Colon (tissue), 2 donors: ENCODE measurements at regions not wholly inside any gene's neighbourhood (a gene's known extent, or its start where the extent isn't known, plus 50 kb on each side); places are given as distances from the start of the nearest gene placed in this dataset.
"Not testable (repeated sequence)": the region's sequence is repeated elsewhere in the genome, so short reads cannot be mapped to it uniquely, and the experiment has no call there.

Experiments used
- FAIRE-seq: peaks from 2 replicates; lab custom pipeline; 2012; peaks lifted over from hg19 to GRCh38; lab: Jason Lieb, UNC
- donor health status: control.
- donor health status: control.

DNA sequence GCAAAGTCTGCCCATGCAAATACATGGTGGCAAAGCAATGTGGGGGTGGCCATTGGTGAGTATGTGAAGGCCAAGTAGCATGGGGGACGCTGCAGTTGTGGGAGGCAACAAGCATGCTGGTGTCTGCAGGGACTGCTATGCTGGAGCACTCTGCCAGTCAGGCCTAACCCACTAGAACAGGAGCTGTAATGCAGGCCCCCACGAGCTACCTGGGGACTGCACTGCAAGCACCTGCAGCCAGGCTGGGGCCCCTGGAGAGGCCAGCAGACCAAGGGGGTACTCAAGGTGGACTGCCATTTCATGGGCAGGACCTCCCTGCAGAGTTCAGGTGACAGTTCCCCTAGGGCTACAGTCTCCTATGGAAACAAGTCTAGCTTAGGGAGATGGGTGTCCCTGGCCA is 183.8 kb upstream of the PDE4D start:
- FAIRE-seq: no peak

- no peak for FAIRE-seq
These were observed 183.2 kb upstream of the PDE4D start for GRCh38 chr5:60076746-60077145.

- FAIRE-seq: no peak
These were observed 173.0 kb upstream of the PDE4D start for GRCh38 chr5:60066502-60066901.

GRCh38 chr5:60060389-60060788 is 166.9 kb upstream of the PDE4D start:
- no peak for FAIRE-seq

GRCh38 chr5:60056191-60056590 is 162.7 kb upstream of the PDE4D start:
- FAIRE-seq: no peak

DNA sequence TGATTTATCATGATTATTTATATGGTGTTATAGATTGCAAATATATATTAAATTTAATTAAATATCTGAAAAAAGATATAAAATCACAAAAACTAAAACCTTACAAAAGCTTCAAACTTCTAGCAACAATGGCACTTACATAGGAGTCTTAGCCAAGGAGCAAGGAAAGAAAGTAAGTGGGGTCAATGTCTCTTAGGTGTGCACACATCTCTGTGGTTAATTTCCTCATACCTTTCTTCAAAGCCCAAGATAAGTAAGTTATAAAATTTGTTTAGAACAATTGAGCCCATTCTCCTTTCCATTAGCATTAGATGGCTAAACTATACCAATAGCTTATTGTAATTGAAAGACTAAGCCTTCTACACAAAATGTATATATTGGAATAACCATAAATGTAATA is 161.6 kb upstream of the PDE4D start:
- no peak for FAIRE-seq

- FAIRE-seq: not testable (repeated sequence)
These were observed 148.6 kb upstream of the PDE4D start for GRCh38 chr5:60041996-60042664.

GRCh38 chr5:60041508-60041907 is 148.0 kb upstream of the PDE4D start:
- not testable (repeated sequence) for FAIRE-seq

GRCh38 chr5:60036192-60036938 is 142.8 kb upstream of the PDE4D start:
- FAIRE-seq: no peak

DNA sequence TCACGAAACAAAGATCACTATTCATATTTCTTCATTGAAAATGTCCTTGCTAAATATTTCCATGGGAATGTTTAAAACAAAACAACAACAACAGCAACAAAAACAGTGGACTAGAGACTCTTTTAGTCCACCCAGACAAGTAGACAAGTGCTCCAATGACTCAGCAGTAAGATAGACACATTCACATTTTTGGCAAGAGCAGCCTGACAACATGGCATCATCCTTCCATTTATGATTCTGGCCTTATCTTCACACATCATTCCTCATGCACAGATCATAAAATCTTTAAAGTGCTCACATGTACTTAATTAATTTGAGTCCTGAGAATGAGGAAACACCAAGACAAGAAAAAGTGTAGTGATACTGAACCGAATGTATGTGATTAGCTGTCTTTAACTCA is 132.6 kb upstream of the PDE4D start:
- FAIRE-seq: no peak

GRCh38 chr5:60024104-60024503 is 130.6 kb upstream of the PDE4D start:
- FAIRE-seq: no peak

GRCh38 chr5:60023255-60023654 is 129.7 kb upstream of the PDE4D start:
- no peak for FAIRE-seq

- no peak for FAIRE-seq
These were observed 126.9 kb upstream of the PDE4D start for GRCh38 chr5:60020457-60020856.

DNA sequence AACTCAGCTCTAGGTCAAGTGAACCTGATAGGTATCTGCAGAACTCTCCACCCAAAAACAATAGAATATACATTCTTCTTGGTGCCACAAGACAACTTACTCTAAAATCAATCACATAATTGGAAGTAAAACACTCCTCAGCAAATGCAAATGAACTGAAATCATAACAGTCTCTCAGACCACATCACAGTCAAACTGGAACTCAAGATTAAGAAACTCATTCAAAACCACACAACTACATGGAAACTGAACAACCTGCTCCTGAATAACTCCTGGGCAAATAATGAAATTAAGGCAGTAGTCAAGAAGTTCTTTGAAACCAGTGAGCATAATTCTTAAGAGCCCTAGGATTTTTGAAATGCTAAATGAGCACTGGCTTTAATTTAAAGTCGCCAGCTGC is 125.4 kb upstream of the PDE4D start:
- FAIRE-seq: not testable (repeated sequence)

DNA sequence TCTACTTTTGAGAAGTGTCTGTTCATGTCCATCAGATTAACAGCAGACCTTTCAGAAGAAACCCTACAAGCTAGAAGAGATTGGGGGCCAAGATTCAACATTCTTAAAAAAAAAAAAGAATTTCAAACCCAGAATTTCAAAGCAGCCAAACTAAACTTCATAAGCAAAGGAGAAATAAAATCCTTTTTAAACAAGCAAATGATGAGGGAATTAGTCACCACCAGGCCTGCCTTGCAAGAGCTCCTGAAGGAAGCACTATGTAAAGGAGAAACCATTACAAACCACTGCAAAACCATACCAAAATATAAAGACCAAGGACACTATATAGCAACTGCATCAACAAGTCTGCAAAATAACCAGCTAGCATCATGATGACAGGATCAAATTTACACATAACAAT is 124.6 kb upstream of the PDE4D start:
- FAIRE-seq: no peak

DNA sequence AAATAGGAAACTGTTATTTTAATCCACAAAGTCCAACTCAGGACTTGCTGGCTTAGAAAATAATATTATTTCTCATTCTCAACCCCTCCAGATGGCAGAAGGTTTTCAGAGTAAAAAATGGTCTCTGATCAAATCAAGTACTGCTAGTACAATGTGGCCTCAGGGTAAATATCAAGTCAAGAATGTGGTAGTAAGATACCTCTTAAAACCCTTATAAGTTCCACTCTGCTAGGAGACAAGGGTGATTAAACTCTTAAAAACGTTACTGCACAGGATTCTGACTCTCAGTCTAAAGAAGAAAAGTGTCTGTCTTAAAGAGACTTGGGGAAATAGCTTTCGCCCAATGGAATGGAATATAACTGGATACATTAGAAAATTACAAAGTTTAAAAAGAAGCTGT is 120.8 kb upstream of the PDE4D start:
- no peak for FAIRE-seq

DNA sequence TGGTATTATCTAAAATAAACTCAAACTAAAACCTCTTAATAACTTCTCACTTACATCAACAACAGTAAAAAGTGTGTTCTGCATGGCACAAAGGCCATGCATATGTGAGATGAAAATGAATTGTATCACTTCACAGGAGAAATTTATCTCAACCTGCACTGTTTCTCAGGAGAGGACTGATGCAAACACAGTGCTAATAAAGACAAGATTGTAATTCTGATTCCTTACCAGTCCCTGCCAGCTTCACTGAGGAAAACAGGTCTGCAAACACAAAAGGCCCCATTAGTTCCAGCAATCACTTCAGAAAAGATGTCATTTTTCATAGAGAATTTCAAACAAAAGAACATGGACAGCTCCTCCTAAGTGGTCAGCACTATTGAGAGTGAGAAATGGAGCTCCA is 117.3 kb upstream of the PDE4D start:
- no peak for FAIRE-seq

- no peak for FAIRE-seq
These were observed 116.8 kb upstream of the PDE4D start for GRCh38 chr5:60010328-60010727.

DNA sequence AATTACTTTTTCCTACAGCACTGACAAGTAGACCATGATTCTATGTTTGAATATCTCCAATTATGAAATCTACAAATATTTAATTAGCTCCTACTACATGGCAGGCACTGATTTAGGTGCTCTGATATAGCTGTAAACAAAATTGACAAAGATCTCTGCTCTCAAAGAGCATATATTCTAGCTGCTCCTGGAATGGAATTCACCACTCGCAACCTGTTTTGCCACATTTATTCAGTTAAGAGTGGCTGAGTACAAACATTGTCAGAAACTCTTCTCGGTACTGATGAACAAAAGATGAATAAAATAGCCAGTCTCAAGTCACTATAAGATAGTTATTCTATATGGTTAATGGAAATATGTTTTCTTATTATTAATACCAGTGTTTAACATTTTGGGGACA is 114.2 kb upstream of the PDE4D start:
- FAIRE-seq: no peak

GRCh38 chr5:59999056-59999455 is 105.5 kb upstream of the PDE4D start:
- no peak for FAIRE-seq

DNA sequence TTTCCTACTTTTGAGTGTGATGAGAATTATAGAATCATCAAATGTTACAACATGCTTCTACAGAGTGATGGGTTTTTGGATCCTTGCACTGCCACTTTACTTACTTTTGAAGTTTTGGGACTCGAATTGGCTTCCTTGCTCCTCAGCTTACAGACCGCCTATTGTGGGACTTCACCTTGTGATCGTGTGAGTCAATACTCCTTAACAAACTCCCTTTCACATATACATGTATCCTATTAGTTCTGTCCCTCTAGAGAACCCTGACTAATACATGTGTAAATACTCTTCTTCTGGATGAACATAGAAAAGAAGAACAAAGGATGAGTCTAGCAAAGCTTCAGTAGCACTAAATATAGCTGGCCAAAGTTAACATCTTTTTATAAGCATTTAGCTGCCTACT is 98.7 kb upstream of the PDE4D start:
- FAIRE-seq: no peak

- no peak for FAIRE-seq
These were observed 94.9 kb upstream of the PDE4D start for GRCh38 chr5:59988396-59988795.

GRCh38 chr5:59976342-59976741 is 82.8 kb upstream of the PDE4D start:
- no peak for FAIRE-seq

GRCh38 chr5:59972043-59972442 is 78.5 kb upstream of the PDE4D start:
- no peak for FAIRE-seq
